ENCODE measurements at regions not wholly inside any gene's neighbourhood (a gene's known extent, or its start where the extent isn't known, plus 50 kb on each side); places are given as distances from the start of the nearest gene placed in this dataset.
"Not testable (repeated sequence)": the region's sequence is repeated elsewhere in the genome, so short reads cannot be mapped to it uniquely, and the experiment has no call there.

DNA sequence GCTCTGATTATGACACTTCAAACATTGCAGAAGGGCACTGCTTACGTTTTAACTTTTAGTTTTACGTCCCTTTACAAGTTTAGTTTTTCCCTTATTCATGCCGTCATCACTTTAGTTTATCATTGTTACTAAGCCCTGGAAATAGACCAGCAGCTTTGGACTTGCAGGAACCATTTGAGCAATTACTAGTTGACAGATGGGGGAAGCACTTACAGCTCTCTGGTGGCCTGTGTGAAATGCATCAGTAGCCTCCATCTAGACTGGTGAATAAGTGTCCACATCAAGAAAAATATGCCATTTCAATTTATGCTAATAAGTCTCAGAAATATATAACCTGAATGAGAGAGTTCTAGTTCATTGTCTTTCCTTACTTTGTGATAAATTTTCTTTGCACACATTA, 194.9 kb upstream of the GRM3 start:
- no peak overlapping the region for H3K4me3 ChIP-seq (ENCODE audit: low read depth, low read length)
- TF ChIP-seq, protein P1, sequence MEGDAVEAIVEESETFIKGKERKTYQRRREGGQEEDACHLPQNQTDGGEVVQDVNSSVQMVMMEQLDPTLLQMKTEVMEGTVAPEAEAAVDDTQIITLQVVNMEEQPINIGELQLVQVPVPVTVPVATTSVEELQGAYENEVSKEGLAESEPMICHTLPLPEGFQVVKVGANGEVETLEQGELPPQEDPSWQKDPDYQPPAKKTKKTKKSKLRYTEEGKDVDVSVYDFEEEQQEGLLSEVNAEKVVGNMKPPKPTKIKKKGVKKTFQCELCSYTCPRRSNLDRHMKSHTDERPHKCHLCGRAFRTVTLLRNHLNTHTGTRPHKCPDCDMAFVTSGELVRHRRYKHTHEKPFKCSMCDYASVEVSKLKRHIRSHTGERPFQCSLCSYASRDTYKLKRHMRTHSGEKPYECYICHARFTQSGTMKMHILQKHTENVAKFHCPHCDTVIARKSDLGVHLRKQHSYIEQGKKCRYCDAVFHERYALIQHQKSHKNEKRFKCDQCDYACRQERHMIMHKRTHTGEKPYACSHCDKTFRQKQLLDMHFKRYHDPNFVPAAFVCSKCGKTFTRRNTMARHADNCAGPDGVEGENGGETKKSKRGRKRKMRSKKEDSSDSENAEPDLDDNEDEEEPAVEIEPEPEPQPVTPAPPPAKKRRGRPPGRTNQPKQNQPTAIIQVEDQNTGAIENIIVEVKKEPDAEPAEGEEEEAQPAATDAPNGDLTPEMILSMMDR (IDR thresholded peaks at IDR 0.05; ENCODE audit: borderline replicate concordance, insufficient read depth, low read depth, low read length), result no peak

DNA sequence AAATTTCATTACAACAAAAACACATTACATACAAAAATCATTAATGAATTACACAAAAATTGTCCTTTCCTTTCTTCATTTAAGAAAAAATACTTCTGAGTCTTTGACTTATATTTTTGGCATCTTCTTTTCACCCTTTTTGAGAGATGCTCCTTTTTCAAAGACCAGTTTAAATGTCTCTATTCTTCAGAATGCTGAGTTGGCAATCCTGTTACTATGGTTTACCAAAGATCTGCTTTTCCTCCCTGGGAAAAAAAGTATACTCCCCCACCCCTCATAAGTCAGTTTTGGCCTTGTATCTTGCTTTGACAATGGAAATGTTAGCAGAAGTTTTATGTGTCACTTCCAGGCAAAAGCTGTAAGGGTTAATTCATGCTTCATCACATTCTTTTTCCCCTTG, 198.4 kb upstream of the GRM3 start:
- no peak overlapping the region for H3K4me3 ChIP-seq (ENCODE audit: low read depth, low read length)

DNA sequence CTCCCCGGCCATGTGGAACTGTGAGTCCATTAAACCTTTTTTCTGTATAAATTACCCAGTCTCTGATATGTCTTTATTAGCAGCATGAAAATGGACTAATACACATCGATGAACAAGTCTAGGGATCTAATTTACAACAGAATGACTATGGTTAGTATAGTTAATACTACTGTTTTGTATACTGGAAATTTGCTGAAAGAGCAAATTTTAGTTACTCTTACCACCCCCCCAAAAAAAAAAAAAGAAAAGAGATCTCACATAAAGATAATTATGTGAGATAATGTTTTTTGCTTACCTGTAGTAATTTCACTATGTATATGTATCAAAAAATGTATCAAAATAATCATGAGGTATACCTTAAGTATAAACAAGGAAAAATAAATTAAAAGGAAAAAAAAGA, 199.5 kb upstream of the GRM3 start:
- no peak overlapping the region for H3K4me3 ChIP-seq (ENCODE audit: low read depth, low read length)
- TF ChIP-seq, protein P1 (IDR thresholded peaks at IDR 0.05; ENCODE audit: borderline replicate concordance, insufficient read depth, low read depth, low read length), result no peak

More for the DNA sequence above, 198.4 kb upstream of the GRM3 start:
- TF ChIP-seq, protein P1 (IDR thresholded peaks at IDR 0.05; ENCODE audit: borderline replicate concordance, insufficient read depth, low read depth, low read length), result no peak

DNA sequence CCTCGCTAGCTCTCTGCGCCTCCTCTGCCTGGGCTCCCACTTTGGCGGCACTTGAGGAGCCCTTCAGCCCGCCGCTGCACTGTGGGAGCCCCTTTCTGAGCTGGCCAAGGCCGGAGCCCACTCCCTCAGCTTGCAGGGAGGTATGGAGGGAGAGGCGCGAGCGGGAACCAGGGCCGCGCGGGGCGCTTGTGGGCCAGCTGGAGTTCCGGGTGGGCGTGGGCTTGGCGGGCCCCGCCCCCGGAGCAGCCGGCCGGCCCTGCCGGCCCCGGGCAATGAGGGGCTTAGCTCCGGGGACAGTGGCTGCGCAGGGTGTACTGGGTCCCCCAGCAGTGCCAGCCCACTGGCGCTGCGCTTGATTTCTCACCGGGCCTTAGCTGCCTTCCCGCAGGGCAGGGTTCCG, 203.3 kb upstream of the GRM3 start:
- H3K4me3 ChIP-seq (ENCODE audit: low read depth, low read length), result not testable (repeated sequence)

DNA sequence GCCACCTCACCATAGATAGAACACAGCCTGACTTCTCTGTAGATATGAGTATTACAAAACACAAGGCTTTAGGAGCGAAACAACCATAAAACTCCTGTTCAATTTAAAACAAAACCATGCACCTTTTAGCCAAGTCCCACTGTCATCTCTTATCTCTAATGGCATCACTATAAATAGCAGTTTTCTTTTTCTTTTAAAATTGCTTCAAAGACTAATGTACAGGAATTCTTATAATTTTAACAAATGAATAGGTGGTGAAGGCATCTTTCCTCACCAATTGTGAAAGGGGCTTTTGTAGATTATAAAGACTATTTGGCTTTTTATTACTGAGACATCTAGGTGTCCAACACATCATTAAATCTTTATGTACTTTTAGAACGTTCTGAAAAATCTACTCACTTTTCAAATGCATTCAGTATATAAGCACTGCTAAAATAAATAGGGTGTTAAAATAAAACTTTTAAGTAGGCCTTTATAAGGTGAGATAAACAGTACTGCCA, 205.7 kb upstream of the GRM3 start:
- TF ChIP-seq, protein P1 (IDR thresholded peaks at IDR 0.05; ENCODE audit: borderline replicate concordance, insufficient read depth, low read depth, low read length), result no peak
- no peak overlapping the region for H3K4me3 ChIP-seq (ENCODE audit: low read depth, low read length)

DNA sequence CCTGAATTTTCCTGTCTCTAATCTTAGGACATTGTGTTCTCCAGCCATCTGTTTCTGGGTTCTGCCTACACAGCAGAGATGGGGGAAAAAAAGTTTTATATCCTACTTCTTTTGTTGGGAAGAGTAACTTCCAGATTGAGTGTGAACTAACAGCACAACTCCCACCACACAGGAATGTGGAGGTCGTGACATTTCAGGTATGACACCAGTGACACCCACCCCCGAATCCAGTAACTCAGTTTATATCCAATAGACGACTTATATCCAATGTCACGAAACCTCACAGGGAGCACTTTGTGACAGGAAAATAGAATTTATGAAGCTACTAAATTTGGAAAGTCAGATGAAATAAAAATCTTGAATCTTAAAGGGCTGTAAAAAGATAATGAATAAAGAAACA, 211.9 kb upstream of the GRM3 start:
- TF ChIP-seq, protein P1 (IDR thresholded peaks at IDR 0.05; ENCODE audit: borderline replicate concordance, insufficient read depth, low read depth, low read length), result no peak
- H3K4me3 ChIP-seq (ENCODE audit: low read depth, low read length), result no peak overlapping the region

DNA sequence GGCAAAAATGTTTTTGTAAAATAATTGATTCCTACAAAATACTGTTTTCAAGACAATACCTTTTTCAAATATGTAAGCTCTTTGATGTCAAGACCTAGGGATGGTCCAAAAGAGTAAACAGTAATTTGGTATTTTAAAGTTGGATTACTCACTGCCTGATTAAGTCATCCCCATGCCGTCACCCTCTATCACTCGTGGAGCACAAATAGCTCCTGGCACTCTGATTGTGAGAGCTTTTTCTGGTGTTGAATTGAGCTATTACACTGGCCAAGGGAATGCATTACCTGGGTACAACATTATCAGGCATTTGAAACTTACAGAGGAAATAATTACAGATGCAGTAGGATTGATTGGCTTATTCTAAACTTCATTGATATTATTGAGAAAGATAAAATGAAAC, 231.9 kb upstream of the GRM3 start:
- TF ChIP-seq, protein P1 (IDR thresholded peaks at IDR 0.05; ENCODE audit: borderline replicate concordance, insufficient read depth, low read depth, low read length), result no peak
- no peak overlapping the region for H3K4me3 ChIP-seq (ENCODE audit: low read depth, low read length)

DNA sequence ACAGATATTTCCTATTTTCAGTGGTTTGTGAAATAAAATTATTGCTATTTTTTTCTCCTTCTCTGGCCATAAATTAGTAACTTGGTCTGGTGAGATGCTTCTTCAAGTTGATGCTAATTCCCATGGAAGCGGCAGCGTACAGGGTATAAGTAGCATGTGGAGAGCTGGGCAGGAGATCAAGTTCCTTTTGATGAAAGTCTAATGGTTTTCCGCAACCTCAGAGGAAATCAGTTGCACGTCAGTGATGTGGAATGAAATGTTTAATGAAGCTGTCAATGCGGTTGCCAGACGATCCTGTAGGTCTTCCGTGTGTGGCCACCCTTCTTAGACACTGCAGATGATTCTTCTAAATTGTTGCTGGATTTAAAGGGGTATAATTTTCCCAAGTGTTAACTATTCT, 236.4 kb upstream of the GRM3 start:
- TF ChIP-seq, protein P1 (IDR thresholded peaks at IDR 0.05; ENCODE audit: borderline replicate concordance, insufficient read depth, low read depth, low read length), result no peak
- H3K4me3 ChIP-seq (ENCODE audit: low read depth, low read length), result no peak overlapping the region

All from GM12875 (cell line).